Heart left ventricle (tissue), 13 donors: ENCODE measurements at regions not wholly inside any gene's neighbourhood (a gene's known extent, or its start where the extent isn't known, plus 50 kb on each side); places are given as distances from the start of the nearest gene placed in this dataset.

Experiments used
- POLR2A ChIP-seq, 2 donors: fragments of 450-650 bp; IDR thresholded peaks; one replicate each; pipeline ENCODE4 v1.6.1; 2017; ENCODE audit warnings: antibody characterized with exemption in 2 of 2, mild to moderate bottlenecking in 2 of 2, moderate library complexity in 2 of 2
- TF ChIP-seq, protein P1 (sequence below), 12 donors: fragments of 200-600 bp; sonication (generic) in 4 of 12; IDR thresholded peaks; one replicate each; pipeline versions ENCODE4 v1.5.0 to v1.8.0; 2018 to 2022; ENCODE audit warnings: antibody characterized with exemption in 12 of 12, mild to moderate bottlenecking in 5 of 12
- donor health status: ischemic (EF 13 %, LVEDD 7.1; RV severe dilation, severe dysfunction).
- donor health status: DM: no; HTN: yes; CAD: no.
- donor health status: DM: no; HTN: no; CAD: no.
- donor health status: ischemic (EF 25% LVEDD 6.9; RV normal size, moderate dysfunction).
- donor health status: ischemic (EF 25% LVEDD 5.7; RV mildly dilated, moderate dysfunction).
- donor health status: ischemic (EF 35%, LVEDD 5.7; RV mildly dilated, moderate dysfunction).
- donor health status: nonischemic (EF 11% LVEDD 7.7; RV severe dilation, severe dysfunction).
- donor health status: DM: yes; HTN: yes; CAD: no.
- donor health status: PGD.
- donor health status: ischemic (EF 29% LVEDD 5.4; RV normal size, mild dysfunction).
- donor health status: nonischemic (EF 23%, LVEDD 6.1; RV moderate dilation, normal function).

DNA sequence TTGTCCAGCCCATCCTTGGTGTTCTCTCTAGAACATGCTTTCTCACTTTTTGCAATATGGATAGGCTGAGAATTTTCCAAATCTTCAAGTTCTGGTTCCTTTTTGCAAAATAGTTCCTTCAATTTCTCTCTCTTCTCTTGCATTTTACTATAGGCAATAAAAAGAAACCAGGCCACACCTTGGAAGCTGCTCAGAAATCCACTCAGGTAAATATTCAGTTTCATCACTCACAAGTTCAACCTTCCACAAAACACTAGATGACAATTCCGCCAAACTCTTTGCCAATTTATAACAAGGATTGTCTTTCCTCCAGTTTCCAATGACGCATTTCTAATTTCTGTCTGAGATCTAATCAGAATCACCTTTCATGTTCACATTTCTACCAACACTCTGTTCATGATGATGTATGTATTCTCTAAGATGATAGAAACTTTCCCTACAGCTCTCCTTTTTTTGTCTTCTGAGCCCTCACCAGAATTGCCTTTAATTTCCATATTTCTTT is 204.2 kb upstream of the PIK3R1 start:
- TF ChIP-seq, protein P1, sequence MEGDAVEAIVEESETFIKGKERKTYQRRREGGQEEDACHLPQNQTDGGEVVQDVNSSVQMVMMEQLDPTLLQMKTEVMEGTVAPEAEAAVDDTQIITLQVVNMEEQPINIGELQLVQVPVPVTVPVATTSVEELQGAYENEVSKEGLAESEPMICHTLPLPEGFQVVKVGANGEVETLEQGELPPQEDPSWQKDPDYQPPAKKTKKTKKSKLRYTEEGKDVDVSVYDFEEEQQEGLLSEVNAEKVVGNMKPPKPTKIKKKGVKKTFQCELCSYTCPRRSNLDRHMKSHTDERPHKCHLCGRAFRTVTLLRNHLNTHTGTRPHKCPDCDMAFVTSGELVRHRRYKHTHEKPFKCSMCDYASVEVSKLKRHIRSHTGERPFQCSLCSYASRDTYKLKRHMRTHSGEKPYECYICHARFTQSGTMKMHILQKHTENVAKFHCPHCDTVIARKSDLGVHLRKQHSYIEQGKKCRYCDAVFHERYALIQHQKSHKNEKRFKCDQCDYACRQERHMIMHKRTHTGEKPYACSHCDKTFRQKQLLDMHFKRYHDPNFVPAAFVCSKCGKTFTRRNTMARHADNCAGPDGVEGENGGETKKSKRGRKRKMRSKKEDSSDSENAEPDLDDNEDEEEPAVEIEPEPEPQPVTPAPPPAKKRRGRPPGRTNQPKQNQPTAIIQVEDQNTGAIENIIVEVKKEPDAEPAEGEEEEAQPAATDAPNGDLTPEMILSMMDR (IDR thresholded peaks at IDR 0.05), result no peak
- no peak for TF ChIP-seq POLR2A (IDR thresholded peaks at IDR 0.05)
